Kasumi-1 (cell line): ENCODE measurements at regions not wholly inside any gene's neighbourhood (a gene's known extent, or its start where the extent isn't known, plus 50 kb on each side); places are given as distances from the start of the nearest gene placed in this dataset.

ENCODE experiments used
- DNase-seq, 2 experiments: peaks; one replicate each; lab custom pipeline; 2025; lab: John Stamatoyannopoulos, UW

GRCh38 chr13:40480012-40480914 is 186.2 kb downstream of the FOXO1 start:
- no peak for DNase-seq

- DNase-seq: no peak
These were observed 185.4 kb downstream of the FOXO1 start for GRCh38 chr13:40480915-40481516.

- DNase-seq: no peak
These were observed 182.8 kb downstream of the FOXO1 start for GRCh38 chr13:40483601-40484000.

DNA sequence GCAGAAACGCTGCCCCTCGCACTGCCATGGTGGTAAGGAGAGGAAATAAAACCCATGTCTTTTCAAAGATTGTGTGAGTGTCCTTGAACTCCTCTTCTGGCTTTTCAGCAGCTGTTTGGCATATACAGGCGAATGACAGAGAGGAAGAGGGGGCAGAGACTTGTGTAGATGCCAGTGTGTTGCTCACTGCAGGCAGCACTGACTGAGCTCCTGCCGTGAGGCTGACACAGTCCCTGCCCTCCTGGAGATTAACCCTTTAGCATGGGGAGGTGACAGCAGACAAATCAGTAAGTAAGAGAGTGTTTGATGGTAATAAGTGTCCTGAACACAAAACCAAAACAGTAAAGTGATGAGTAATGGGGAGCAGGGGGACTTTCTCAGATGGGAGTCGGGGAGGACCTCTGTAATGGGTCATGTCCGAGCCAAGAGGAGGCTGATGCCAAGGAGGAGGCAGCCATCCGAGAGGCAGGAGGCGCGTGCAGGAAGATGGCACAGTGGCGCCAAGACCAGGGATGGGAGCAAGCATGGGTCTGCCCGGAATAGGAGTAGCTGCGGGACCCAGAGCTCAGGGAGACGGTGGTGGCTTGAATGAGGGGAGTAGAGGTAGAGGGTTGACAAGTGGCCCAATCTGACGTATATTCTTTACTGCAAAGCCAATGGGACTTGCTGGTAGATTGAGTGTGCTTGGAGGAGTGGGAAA is 182.2 kb downstream of the FOXO1 start:
- DNase-seq: no peak

DNA sequence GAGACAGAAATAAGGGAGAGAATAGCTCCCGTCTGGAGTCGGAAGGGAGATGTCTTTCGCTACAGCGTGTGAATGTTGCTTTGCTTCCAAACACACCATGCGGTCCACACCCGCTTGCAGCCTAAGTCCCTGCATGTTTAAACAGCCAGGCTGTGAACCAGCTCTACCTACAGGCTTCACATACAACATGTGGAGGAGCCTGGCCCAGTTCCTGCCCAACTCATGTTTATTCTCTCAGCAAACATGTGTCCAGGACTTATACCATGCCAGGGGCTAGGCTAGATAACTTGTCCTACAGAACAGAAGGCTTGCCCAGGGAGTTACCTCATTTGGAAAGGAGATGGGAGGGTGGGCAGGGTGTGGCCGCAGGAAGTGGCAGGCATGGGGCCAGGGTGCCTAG is 181.5 kb downstream of the FOXO1 start:
- no peak for DNase-seq

GRCh38 chr13:40485611-40486517 is 180.6 kb downstream of the FOXO1 start:
- DNase-seq: no peak

DNA sequence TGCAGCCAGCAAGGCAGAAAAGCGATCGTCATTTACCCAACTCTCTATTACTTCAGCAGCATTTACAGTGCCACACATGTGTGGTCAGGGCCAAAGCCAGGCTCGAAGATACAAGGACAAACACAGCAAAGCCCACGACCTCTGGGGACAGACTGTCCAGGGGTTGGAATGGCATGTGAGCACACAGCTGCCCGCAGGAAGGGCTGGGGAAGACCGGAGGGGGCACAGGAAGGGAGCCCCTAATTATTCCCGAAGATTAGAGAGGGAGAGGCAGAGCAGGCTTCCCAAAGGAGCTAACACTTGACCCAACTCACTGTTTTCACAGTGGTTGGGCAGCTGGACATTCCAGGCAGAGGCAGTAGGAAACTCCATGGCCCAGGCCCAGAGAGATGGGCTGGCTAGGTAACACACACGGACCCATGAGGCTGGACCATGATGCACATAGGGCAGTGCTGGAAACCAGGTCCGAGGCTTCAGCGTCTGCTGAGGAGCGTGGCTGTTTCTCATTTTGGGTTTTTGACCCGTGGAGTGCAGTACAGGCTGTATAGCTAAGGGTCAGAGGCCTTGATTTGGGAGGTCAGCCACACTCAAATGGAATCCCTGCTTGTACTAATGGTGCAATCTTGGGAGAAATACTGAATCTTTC is 179.8 kb downstream of the FOXO1 start:
- no peak for DNase-seq

DNA sequence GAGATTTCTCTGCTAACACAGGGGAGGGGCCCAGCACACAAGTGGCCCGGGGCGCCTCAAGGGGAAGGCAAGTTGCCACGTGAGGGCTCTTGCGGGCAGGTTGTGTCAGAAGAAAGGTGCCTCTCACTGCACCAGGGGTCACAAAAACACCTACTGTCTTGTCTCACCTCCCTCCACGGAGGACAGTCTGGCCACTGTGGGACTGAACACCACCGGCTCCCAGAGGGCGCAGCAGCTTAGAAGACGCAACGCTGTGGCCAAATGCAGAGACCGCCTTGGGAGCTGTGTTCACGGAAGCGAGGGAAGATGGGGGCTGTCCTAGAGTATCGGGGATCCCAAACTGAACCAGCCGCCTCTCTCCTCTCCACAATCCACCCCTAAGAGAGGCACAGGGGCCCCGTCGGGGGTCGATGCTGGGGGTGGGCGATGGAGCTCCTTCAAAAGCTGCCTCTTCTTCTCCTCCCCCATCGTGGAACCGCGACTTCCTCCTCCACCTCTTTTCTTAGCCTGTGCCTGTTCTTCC is 177.5 kb downstream of the FOXO1 start:
- no peak for DNase-seq

- no peak for DNase-seq
These were observed 176.2 kb downstream of the FOXO1 start for GRCh38 chr13:40490086-40490758.

GRCh38 chr13:40492511-40492910 is 173.9 kb downstream of the FOXO1 start:
- no peak for DNase-seq

DNA sequence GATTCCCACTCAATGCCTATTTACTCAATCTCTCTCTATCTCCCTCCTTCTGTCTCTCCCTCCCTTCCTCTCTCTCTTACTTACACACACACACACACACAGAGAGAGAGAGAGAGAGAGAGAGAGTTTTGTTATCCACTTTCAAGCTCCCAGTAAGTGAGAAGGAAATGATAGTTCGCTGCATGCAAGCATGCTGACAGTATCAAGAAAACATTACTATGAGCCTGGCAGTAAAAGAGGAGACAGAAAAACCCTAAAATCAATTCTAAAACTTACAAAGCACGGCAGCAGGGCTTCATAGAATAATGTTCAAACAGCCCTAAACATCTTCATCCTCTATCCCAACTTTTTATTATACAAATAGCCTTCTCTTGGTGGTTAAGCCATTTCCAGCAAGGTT is 171.9 kb downstream of the FOXO1 start:
- DNase-seq: no peak

DNA sequence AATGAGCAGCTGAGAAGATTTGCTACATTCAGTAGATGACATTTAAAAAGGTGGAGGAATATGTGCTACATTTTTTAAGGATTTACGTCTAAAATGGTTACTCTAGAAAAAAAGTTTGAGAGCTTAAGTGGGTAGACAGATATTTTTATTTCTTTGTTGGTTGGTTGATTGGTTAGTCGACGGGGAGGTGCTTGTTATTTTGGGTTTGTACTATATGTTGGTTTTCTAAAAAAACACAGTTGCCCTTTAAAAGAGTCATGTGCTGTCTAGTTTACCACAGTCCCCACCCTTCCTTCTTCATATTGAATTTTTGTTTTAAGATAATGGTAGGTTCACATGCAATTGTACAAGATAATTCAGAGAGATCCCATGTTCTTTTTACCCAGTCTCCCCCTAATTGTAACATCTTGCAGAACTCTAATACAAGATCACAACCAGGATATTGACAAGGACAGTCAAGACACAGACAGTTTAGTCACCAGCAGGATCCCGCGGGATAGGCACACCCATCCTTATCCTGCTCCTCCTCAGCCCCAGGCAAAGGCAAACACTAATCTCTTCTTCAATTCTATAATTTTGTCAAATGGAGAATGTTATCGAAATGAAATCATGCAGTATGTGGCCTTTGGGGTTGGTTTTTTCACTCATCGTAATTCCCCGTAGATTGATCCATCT is 171.4 kb downstream of the FOXO1 start:
- no peak for DNase-seq

DNA sequence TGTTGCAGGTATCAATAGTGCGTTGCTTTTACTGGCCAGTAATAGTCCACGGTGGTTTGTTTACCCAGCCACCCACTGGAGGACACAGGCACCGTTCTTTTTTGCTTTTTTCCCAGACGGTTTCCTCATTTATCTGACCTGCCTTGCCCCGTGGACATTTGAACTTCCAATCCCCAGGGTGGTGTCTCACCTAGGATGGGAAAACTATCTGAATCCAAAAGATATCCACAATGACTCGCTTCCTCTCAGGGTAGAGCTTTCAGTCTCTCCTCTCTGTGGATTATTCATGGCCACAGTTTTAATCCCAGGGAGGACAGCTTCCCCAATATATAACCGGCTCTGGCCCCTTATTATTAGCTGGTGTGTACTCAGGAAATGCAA is 170.8 kb downstream of the FOXO1 start:
- DNase-seq: no peak

DNA sequence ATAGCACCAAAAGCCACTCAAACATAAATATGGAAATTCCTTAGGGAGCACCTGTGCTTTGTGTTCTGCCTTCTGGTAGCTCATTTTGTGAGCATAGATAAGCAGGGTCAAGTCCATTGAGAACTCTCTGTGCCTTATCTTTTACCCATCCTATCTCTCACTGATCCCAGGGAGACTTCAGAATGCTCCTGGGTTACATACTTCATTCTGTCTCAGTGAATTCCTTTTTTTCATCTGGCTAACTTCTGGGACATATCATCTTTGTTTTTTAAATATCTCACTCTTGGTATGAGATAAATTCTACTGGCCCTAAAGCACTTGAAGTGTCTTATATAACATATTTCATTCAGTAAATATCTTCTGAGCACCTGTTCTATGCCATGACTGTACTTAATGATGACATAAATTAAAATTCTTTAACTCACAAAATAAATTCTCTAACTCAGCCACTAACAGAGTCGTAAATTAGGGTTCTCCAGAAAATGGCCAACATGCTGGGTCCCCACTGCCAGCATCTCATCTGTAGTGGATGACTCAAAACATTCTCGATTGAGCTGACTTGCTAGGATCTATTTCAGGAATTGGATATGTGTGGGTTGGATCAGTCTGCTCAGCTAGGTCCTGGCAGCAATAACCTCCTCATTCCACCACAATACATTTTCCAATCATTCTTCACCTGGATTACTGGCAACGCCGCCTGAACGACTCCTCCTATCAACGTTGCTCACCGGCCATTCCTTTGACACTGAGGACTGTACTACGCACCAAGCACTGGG is 170.2 kb downstream of the FOXO1 start:
- no peak for DNase-seq

DNA sequence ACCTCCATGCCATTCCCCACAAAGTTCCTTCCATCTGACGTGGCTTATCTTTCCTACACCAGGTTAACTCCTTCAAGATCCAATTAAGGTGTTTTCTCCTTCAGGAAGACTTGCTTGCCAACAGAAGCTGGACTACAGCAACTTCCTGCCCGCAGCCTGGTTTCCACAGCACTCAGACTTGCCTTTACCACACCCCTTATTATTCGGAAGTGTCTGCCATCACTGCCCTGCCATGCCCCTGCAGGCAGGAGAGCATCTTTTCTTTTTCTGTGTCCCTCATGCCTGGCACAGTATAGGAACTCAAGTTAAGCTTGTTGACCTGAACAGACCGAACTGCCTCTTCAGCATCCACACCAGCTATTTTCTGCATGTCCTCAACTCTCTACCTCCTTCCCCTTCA is 168.0 kb downstream of the FOXO1 start:
- no peak for DNase-seq

DNA sequence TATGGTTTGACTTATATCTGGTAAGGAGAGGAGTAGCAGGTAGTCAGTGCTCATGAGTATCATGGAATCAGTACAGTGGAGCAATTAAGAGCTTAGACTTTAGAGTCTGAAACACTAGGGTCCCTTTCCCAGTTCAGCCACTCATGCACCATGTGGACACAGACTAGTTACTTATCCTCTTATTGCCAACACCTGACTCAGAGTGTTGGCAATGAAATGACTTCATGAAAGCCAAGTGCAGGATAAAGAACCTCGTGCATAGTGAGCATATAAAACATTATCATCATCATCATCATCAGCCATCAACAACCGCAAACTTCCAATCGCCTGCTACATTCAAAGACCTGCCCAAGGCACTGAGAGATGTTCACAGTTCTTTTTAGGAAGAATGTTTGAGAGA is 164.2 kb downstream of the FOXO1 start:
- no peak for DNase-seq

DNA sequence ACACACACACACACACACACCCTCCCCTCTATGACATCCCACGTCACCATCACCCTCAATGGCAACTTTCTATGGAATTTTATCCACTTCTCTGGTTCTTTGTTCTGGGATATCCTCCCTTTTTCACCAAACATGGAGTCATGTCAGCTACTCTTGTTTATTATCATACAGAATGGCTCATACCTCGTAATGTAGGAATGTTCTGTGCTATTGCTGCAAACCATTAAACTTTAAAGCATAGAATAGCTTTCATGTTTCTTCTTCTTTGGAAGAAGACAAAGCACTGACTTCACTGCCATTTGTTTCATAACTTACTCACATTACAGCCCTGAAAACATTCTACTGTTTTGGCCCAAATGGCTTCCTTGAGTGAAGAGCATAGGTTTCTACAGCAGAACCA is 163.4 kb downstream of the FOXO1 start:
- no peak for DNase-seq

DNA sequence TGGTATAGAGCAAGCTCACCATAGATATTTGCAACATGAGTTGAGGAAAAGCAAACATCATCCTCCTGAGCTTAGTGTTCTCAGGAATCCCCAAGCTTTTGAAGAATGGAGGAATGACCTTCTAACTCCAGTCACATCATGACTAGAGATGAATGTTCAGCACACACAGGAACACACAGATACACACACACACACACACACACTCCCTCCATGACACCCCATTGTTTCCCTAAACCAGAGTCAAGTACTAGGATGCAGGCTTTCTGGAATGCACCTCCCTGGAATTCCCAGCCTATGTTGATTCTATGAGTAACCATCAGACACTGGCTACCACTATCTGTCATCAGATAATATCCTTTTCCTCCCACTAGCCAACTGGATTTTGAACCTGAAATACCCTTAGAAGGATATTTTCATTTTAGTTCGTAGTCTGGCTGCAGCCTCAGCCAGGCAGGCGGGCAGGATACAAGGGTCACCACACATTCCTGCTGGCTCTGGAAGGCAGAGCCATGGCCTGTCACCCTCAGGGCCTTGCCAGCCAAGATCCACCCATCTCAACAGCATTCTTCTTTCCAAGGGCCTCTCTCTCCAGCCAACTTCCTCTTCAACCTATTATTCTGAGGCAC is 162.4 kb downstream of the FOXO1 start:
- DNase-seq: no peak

DNA sequence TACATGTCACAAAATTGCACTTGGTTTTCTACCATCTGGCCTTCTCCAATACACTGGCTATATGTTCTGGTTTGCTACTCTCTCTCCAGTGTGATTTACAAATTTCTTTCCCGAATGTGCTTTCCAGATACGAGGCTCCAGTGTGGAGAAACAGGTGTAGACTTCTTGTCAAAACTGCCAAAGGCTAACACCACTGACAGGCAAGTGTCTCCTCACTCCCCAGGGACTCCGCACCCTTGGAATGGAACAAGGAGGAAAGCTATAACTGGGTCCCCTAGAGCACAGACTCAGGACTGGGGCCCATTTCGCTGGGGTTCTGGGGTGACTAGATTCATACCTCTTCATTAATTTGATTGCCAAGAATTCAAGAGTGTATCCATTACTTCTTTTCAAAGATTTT is 161.8 kb downstream of the FOXO1 start:
- DNase-seq: no peak
